ENCODE measurements at regions not wholly inside any gene's neighbourhood (a gene's known extent, or its start where the extent isn't known, plus 50 kb on each side); places are given as distances from the start of the nearest gene placed in this dataset.

GRCh38 chr15:69798481-69799250 is 299.1 kb downstream of the TLE3 start:
- no peak for DNase-seq

DNA sequence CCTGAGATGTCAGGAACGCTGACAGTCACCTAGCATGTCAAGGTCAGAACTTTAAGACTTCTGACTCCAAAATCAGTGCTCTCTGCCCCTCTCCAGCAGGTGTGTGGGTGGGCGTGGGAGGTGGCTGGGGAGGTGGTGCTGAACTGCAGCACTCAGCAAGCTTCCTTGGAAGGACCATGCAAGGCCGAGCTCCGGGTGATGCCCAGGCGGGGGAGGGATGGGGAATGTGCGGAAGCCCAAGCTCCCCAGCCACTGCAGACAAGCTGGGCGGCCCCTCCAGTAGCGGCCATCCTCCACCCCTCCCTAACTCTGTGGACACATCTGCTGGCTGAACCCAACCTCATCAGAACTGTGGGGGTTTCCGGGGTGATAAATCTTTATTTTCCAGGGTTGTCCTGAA is 296.6 kb downstream of the TLE3 start:
- no peak for DNase-seq

- no peak for DNase-seq
Observed at GRCh38 chr15:69802432-69802831, 295.3 kb downstream of the TLE3 start.

DNA sequence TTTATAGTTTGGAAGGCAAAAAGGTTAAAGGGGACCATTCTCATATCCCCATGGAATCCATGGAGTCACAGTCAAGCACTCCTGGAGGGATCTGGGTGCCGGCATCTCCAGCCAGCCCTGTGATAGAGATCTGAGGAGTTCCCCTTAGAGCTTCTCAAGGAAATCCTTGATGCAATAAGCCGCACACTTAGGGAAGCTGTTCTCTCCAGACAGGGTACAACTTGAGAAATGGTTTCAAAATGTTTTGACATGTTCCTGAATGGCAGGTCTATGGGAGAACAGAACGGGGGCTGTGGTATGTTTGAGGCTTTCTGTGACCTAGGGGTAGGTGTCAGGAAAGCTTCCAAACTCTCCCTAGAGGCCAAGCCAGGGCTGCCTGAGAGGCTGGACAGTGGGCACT is 292.9 kb downstream of the TLE3 start:
- DNase-seq: no peak

DNA sequence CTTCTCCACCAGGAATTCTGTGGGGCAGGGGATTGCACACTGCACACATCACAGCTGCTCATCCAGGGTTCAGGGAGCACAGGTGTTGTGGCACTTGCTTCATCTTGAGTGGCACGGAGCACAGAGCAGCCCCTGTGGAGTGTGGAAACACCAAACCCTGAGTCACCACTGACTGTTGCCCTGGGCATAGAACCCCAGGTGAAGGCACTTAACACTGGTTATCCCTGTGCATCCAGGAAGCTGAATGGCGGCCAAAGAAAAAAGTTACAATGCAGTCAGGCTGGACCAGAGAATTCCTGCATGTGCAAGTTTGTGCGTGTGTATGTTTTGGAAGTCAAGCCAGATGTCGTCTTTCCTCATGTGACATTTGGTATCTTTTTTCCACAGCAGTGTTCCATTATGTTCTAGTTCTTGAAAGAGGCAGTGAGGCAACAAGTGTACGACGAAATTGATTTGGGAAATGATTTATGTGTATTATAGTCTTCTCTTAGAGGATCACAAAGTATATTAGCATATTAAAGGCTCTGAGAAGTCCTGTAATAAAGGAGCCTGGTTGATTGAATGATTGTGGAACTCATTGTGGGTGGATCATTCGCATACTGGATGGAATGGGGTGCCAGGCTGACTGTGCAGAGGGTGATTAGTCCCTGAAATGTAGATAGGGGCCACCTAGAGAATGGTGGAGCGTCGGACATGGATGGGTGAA is 292.3 kb downstream of the TLE3 start:
- DNase-seq: no peak

DNA sequence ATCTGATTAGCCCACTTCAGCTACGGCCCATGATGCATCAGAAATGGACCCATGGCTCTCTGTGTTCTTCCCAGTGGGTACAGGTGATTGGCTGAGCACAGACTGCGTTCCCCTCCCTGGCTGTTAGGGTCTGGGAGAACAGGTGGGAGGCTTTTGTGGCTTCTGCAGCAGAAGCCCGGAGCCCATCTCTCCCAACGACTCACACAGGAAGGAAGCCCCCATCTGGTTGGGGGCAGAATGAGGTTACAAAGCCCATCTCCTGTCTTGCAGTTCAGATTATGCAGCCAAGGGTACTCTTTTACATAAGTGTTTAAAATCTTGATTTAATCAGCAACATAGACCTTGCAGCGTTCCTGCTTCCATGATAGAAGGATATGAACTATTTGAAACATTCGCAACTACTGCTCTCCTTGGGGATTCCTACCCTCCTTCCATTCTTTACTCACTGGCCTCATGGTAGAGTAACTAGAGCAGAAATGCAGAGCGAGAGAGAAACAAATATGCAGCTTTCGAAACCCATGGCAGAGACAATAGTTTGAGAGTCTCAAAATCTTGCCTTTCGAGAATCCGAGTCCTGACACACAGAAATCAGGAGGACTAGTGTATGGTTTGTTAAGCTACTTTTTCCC is 291.3 kb downstream of the TLE3 start:
- no peak for DNase-seq

- DNase-seq: no peak
Observed at GRCh38 chr15:69807721-69808120, 290.0 kb downstream of the TLE3 start.

GRCh38 chr15:69808756-69809155 is 289.0 kb downstream of the TLE3 start:
- DNase-seq: no peak

DNA sequence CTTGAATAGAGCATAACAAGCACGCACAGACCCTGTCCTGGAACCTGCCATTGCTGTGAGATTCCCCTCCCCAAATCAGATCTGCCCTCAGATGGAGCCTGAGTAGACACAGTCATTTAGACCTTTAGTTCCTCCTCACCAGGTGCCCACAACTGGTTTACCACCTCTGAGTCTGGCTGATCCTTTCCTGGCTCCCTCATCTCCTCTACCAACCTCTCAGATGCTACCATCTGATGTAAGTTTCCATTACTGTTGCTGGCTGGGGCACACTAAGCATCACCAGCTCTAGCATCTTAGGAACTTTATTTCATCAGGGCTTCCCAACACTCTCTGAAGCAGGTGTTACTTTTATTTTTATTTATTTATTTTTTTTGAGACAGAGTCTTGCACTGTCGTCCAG is 288.3 kb downstream of the TLE3 start:
- no peak for DNase-seq

DNA sequence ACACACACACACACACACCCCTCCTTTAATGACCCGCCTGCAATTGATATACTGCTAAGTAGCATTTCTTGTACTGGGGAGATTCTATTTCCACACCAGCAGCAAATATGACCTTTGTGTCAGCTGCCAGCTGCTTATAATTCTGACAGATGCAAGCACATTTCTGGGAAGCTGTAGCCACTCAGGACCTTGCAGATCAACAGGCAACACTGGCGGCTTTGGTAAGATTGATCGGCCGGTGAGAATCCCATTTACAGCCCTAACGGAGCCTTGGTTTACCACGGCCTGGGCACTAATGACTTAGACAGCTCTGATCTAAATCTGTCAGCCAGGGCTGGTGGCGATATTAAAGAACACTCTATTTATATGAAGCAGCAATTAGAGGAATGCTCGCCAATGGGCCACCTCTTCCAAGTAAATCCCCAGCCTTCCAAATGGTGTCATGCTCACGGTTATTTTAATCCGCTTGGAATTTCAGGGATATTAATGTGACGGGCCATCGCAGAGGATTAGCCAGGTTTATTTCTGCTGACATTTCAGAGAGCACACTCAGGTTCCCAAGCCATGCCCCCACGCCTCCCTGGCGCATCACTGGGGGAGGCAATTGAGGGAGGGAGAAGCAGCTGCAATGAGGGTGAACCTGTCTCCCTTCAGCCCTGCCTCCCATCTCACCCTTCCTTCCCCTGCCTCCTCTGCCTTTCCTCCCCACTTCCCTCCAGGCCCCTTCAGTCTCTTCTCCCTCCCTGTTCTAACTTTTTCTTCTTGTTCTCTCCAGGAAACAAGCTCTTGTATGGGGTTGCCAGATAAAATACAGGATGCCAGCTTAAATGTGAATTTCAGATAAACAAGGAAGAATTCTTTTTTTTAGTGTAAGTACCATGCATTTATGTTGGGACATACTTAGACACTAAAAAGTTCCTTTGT is 287.0 kb downstream of the TLE3 start:
- DNase-seq: no peak

DNA sequence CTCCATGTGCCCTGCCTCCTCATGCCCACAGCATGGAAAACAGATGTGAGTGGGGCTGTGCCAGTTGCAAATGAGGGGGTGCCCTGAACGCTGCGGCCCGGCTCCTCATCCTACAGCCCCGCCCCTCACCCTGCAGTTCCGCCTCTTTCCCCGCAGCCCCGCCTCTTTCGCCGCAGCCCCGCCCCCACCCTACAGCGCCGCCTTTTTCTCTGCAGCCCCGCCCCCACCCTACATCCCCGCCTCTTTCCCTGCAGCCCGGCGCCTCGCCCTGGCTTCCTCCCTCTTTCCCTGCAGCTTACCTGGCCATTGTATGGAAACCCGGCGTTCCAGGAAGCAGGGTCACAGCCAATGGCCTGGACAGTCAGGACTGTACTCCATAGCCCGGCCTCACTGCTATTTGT is 284.9 kb downstream of the TLE3 start:
- no peak for DNase-seq

DNA sequence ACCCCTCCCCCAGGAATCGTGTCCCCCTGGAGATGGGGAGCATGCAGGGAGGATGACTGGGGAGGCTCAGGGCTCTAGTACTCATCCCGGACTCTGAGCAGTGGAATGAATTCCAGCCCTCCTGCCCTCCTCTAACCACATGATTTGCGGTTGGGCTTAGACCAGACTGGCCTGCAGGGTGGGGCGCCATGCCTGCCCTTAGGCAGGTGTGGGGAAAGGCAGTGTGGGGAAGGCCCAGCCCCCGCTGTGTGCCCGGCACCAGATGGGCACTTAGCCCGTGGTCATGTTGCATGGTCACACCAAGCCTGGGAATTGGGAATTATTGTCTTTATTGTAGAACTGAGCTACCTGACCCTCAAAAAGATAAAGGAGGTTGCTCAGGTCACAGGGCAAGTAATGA is 283.8 kb downstream of the TLE3 start:
- DNase-seq: no peak

DNA sequence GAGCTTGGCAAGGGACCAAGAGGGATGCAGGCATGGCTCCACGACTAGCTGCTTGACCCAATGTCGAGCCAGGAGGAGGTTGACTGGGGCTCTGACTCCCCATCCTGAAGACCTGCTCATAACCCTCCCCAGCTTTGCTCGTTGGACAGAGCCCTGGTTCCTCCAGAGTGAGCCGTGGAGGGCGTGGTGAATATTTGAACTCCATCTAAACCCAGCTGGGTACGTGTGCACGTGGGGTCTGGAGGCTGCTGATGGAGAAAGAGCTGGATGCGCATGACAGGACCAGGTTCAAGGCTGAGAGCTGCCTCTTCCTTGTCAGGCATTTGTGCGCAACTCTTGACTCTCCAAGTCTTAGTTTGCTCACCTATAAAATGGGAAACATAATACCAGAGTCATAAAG is 282.8 kb downstream of the TLE3 start:
- DNase-seq: no peak

DNA sequence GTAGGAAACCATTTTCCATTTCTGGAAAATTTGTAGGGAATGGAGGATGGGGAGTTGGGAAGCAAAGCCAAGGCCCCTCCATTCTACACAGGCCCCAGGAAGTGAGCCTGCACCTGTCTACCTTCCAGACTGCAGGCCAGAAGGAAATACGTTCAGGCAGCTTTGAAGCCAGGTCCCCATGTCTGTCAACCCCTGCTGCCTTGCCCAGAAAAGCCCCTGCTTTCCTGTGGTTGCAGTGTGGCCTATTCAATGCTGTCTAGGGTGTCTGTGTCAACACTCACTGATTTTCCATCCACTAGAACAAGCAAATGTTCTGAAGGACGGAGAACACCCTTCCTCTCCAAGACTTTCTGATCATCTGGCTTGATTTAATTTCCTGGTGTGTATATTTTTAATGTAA is 281.9 kb downstream of the TLE3 start:
- no peak for DNase-seq

DNA sequence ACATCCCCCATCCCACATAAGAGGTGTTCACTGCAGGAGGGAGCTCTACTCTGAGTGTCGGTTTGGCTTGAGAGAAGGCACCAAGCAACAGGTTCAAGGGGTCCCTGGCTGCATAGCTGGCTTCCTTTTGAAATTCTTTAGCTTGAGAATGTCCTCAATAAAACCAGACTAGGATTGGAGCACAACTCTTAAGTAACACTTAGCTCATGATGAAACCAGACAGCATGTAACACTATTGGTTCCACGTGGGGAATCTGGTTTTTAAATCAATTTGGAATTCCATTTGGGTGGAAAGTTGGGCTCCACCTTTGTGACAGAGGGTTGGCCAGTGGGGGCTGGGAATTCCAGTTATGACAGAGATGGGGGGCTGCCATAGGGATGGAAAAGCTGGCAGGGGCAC is 281.2 kb downstream of the TLE3 start:
- DNase-seq: no peak

DNA sequence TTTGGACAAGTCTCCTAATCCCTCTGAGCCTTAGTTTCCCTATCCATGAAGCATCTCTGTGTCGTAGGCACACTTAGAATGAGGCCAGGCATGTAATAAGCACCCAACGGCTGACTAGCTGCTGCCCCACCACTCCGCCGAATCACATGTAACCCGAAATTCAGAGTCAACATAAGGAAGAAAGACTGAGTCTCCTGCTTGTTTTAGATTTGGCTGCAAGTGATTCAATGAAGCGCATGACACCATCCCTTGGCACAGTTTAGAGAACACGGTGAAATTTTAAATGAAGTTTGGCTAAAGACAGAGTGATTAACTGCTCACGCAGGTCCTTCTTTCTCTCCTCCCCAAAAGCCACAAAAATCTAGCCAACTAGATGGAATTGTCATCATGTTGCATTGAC is 279.2 kb downstream of the TLE3 start:
- no peak for DNase-seq

DNA sequence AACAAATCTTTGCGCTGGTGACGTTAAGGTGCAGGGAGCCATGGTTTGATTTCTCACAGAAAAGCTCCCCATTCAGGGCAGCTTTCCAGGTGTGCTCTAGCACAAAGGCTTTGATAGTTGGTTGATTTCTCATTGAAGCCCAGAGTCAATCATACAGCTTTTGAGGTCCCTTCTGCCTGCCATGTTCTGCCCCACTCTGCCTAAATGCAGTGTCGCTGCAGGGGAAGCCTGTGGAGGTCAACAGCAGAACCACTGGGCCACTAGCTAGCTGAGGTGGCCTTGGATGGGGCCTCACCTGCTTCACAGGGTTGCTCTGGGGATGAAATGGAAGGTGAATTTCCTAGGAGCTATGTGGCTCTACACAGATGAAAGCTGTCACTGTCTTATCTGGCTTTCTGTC is 278.3 kb downstream of the TLE3 start:
- no peak for DNase-seq

DNA sequence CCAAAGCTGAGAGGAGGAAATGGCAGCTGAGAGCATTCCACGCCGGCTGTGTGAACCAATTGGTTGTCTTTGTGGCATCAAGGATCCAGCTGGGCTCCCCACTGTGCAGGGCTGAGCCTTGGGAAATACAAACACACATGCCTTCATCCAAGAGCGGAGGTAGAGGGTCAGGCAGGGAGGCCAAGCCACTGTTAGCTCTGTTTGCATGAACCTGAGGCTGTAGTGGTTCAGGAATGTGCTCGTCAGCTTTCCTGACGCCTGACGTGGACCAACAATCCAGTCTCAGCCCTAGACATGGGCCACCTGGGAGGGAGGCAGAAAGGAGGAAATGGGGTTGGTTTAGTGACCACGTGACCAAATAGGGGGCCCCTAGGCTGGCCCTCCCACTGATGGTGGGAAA is 276.9 kb downstream of the TLE3 start:
- DNase-seq: no peak

DNA sequence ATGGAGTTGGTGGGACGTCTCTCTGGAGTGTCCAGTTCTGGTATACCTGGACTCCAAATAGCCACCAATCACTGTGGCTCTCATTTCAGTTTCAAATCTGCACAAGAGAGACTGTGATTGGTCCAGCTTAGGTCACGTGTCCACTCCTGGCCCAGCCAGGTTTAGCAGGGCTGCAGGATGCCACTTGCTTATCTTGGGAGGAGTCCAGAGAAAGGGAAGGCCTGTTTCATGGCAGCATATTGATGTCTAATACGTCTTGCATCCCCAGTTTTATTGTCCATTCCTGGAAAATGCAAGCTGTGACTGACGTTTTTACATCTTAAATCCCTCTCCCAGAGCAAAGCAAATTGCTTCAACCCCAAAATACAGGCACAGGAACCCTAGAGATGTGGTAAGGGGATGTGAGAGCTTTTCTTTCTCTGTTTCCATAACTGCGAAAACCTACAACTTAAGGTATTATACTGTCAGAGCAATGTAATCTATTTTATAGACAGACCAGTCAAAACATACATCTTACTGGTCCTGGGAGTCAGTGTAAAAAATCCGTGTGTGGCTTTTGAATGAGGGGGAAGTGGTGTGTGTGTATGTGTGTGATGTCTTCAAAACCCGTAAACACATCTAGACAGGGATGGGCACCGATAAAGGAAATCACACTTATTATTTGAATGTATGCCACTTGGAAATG is 274.4 kb downstream of the TLE3 start:
- no peak for DNase-seq

DNA sequence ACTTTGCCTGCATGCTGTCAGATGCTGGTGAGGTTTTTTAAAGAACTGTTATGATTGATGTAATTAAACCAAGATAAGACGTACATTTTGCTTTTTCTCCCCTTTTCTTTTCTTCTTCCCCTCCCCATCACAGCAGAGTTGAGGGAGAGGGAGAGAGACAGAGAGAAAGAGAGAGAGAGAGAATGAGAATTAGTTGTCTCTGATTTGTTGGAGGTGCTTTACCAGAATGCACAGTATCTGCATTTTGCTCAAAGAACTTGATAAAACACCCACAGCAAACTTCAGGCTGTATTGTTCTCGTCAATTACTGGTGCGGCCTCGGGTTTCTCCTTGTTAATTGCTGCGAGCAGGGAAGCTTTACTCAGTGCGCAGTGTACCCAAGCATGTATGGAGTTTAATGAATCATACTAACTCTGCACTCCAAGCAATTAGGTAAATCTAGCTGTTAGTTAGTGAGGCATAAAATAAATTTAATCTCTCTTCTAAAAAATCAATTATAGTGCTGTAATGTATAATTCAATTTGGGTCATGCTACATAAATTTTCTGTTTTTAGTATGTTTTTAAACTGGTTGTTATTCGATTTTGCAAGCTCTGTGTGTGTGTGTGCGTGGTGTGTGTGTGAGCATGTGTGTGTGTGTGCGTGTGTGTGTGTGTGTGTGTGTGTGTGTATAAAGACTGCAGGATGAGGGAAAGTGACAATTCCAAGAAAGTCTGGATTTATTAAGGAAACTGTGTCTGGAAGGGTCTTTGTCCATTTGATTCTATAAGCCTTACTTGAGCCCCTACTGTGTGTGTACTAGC is 273.4 kb downstream of the TLE3 start:
- no peak for DNase-seq

DNA sequence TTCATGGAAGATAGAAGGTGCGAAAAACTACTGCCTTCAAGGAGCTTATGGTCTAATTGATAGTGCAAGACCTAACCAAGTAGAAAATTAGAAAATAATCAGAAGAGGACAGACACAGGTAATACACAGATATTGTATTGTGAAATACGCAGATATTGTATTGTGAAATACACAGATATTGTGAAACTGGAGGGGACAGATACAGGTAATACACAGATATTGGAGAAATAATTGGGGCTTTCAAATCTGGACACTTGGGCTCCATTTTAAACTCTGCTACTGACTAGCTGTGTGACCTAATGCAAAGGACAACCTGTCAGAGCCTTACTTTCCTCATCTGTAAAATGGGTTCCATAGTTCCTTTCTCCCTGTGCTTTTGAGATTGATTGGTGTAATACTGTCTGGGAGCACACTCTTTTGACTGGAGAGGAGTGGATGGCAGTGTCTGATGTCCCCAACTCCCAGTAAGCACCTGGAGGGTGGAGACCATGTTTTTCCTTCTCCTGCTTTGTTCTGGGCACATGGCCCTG is 272.8 kb downstream of the TLE3 start:
- no peak for DNase-seq
